ENCODE measurements at regions not wholly inside any gene's neighbourhood (a gene's known extent, or its start where the extent isn't known, plus 50 kb on each side); places are given as distances from the start of the nearest gene placed in this dataset.

DNA sequence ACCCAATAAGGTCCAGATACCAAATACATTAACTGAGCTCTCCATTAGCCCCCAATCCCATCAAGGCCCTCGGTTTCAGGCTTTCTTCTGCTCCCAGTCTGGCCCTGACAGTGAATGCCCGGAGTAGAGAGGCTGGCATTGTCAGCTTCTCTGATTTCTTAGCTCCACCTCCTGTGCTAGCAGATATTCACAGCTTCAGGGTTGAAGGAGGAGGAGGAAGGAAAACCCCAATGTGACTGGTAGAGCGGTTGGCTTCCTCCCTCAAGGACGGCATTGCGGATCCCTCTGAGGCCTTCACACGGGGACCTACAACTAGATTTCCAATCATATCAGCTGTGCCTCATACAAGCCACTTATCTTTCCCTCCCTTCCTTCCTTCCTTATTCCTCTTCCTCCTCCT, 164.1 kb upstream of the SYNDIG1 start:
- Histone ChIP-seq H3K4me3 (replicated peaks; ENCODE audit: low read depth, low read length) (no peak overlapping the region), H3K36me3 (ENCODE audit: control insufficient read depth, insufficient read depth, low read length) (no peaks in the 10 kb centered on the region), H3K27me3 (replicated peaks; ENCODE audit: control insufficient read depth, insufficient read depth, low read length) (peaks cover 4% of the 10 kb centered on the region)
- TF ChIP-seq, protein P1, sequence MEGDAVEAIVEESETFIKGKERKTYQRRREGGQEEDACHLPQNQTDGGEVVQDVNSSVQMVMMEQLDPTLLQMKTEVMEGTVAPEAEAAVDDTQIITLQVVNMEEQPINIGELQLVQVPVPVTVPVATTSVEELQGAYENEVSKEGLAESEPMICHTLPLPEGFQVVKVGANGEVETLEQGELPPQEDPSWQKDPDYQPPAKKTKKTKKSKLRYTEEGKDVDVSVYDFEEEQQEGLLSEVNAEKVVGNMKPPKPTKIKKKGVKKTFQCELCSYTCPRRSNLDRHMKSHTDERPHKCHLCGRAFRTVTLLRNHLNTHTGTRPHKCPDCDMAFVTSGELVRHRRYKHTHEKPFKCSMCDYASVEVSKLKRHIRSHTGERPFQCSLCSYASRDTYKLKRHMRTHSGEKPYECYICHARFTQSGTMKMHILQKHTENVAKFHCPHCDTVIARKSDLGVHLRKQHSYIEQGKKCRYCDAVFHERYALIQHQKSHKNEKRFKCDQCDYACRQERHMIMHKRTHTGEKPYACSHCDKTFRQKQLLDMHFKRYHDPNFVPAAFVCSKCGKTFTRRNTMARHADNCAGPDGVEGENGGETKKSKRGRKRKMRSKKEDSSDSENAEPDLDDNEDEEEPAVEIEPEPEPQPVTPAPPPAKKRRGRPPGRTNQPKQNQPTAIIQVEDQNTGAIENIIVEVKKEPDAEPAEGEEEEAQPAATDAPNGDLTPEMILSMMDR (IDR thresholded peaks at IDR 0.05; ENCODE audit: insufficient read depth, low read length, poor library complexity, severe bottlenecking): no peak
- DNase-seq (ENCODE audit: extremely low read depth, insufficient read length): no peak

- DNase-seq (ENCODE audit: extremely low read depth, insufficient read length): no peak
- H3K27me3 ChIP-seq (replicated peaks; ENCODE audit: control insufficient read depth, insufficient read depth, low read length): peaks cover 4% of the 10 kb centered on the region
- H3K4me3 ChIP-seq (replicated peaks; ENCODE audit: low read depth, low read length): no peak overlapping the region
- H3K36me3 ChIP-seq (ENCODE audit: control insufficient read depth, insufficient read depth, low read length): no peaks in the 10 kb centered on the region
- TF ChIP-seq, protein P1 (IDR thresholded peaks at IDR 0.05; ENCODE audit: insufficient read depth, low read length, poor library complexity, severe bottlenecking): no peak
Measured at GRCh38 chr20:24304291-24304690, 165.1 kb upstream of the SYNDIG1 start.

GRCh38 chr20:24303393-24304170, 165.8 kb upstream of the SYNDIG1 start:
- Histone ChIP-seq H3K27me3 (replicated peaks; ENCODE audit: control insufficient read depth, insufficient read depth, low read length) (peaks cover 4% of the 10 kb centered on the region), H3K4me3 (replicated peaks; ENCODE audit: low read depth, low read length) (no peak overlapping the region), H3K36me3 (ENCODE audit: control insufficient read depth, insufficient read depth, low read length) (no peaks in the 10 kb centered on the region)
- TF ChIP-seq, protein P1 (IDR thresholded peaks at IDR 0.05; ENCODE audit: insufficient read depth, low read length, poor library complexity, severe bottlenecking): no peak
- no peak for DNase-seq (ENCODE audit: extremely low read depth, insufficient read length)

GRCh38 chr20:24297993-24298392, 171.4 kb upstream of the SYNDIG1 start:
- TF ChIP-seq, protein P1 (IDR thresholded peaks at IDR 0.05; ENCODE audit: insufficient read depth, low read length, poor library complexity, severe bottlenecking): no peak
- DNase-seq (ENCODE audit: extremely low read depth, insufficient read length): no peak
- Histone ChIP-seq H3K4me3 (replicated peaks; ENCODE audit: low read depth, low read length) (no peak overlapping the region), H3K36me3 (ENCODE audit: control insufficient read depth, insufficient read depth, low read length) (no peaks in the 10 kb centered on the region), H3K27me3 (replicated peaks; ENCODE audit: control insufficient read depth, insufficient read depth, low read length) (no peaks in the 10 kb centered on the region)

DNA sequence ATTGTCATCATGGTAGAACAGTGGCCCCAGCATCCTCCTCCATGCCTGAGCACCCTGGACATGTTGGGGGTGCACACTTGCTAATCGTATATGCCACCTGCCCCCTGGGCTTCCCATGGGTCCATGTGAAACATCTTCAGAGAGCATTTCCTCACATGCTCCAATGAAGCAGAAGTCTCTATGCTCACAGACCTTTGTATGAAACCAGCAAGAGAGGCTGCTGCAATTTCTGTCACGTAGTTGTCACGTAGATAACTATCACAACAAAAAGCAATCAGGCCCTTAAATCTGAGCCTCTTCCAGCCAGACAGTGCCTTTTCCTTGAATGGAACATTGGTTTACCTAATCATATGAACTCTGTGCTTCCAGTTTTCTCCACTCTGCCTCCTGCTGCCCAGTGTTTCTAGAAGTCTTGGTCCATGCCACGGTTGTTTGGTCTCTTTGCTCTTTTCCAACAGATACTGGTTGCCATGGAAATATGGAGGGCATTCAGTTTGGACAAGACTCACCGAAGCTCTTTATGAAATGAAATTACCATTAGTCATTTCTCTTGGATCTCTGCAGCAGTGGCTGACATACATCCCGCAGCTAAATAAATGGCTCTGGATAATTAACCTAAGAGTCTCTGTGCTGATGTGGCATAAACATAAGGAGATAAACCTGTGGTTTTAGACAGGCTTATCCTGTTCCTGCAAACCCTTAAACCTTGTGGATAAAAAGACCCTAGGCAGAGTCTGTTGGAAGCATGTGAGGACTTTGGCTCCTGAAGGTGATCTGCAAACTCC, 172.8 kb upstream of the SYNDIG1 start:
- Histone ChIP-seq H3K4me3 (replicated peaks; ENCODE audit: low read depth, low read length) (no peak overlapping the region), H3K36me3 (ENCODE audit: control insufficient read depth, insufficient read depth, low read length) (no peaks in the 10 kb centered on the region), H3K27me3 (replicated peaks; ENCODE audit: control insufficient read depth, insufficient read depth, low read length) (no peaks in the 10 kb centered on the region)
- TF ChIP-seq, protein P1 (IDR thresholded peaks at IDR 0.05; ENCODE audit: insufficient read depth, low read length, poor library complexity, severe bottlenecking): no peak
- DNase-seq (ENCODE audit: extremely low read depth, insufficient read length): no peak

Measured in GM06990 (cell line).